Liver (tissue), 3 donors: ENCODE measurements at regions not wholly inside any gene's neighbourhood (a gene's known extent, or its start where the extent isn't known, plus 50 kb on each side); places are given as distances from the start of the nearest gene placed in this dataset.

Experiments
- EGR1 ChIP-seq, 2 donors: IDR thresholded peaks; 2 replicates each; pipeline ENCODE4 v1.6.1; 2016 to 2018; ENCODE audit warnings: antibody characterized with exemption in 2 of 2, low read depth in 2 of 2
- FOXA1 ChIP-seq: IDR thresholded peaks from 2 replicates; pipeline ENCODE4 v1.6.1; 2016; ENCODE audit warnings: antibody characterized with exemption
- GABPA ChIP-seq, 2 donors: IDR thresholded peaks in 1 of 2; conservative IDR thresholded peaks in 1 of 2; 2 replicates each; pipeline ENCODE4 v1.6.1; 2016; ENCODE audit warnings: antibody characterized with exemption in 2 of 2, mild to moderate bottlenecking in 1 of 2, moderate library complexity in 1 of 2
- HNF4G ChIP-seq: IDR thresholded peaks from 2 replicates; pipeline ENCODE4 v1.6.1; 2016; ENCODE audit warnings: antibody characterized with exemption
- RAD21 ChIP-seq, 2 donors: IDR thresholded peaks; 2 replicates each; pipeline ENCODE4 v1.6.1; 2016; ENCODE audit warnings: antibody characterized with exemption in 2 of 2, mild to moderate bottlenecking in 2 of 2
- RXRA ChIP-seq, 2 donors: IDR thresholded peaks; 2 replicates each; pipeline ENCODE4 v1.6.1; 2017 to 2018; ENCODE audit warnings: antibody characterized with exemption in 2 of 2, mild to moderate bottlenecking in 1 of 2
- SP1 ChIP-seq: IDR thresholded peaks from 2 replicates; pipeline ENCODE4 v1.6.1; 2018; ENCODE audit warnings: antibody characterized with exemption, mild to moderate bottlenecking
- YY1 ChIP-seq: IDR thresholded peaks from 2 replicates; pipeline ENCODE4 v1.6.1; 2016; ENCODE audit warnings: antibody characterized with exemption, mild to moderate bottlenecking
- TF ChIP-seq, protein P1 (sequence below): IDR thresholded peaks from 2 replicates; pipeline ENCODE4 v1.6.1; 2016; ENCODE audit warnings: antibody characterized with exemption
- TF ChIP-seq, protein P2 (sequence below): fragments of 150-350 bp; IDR thresholded peaks from 2 replicates; pipeline ENCODE4 v1.5.1; 2017; ENCODE audit warnings: improper control_type of control experiment, low read depth, low read length; ENCODE audit not compliant: missing input control
- TF ChIP-seq, protein P3 (sequence below): IDR thresholded peaks from 2 replicates; pipeline ENCODE4 v1.6.1; 2016; ENCODE audit warnings: antibody characterized with exemption
- TF ChIP-seq, protein P4 (sequence below): IDR thresholded peaks from 2 replicates; pipeline ENCODE4 v1.6.1; 2016; ENCODE audit warnings: antibody characterized with exemption, mild to moderate bottlenecking
- TF ChIP-seq, protein P5 (sequence below): IDR thresholded peaks from 2 replicates; pipeline ENCODE4 v1.6.1; 2016; ENCODE audit warnings: antibody characterized with exemption
- donor health status: healthy.
- donor health status: healthy.

DNA sequence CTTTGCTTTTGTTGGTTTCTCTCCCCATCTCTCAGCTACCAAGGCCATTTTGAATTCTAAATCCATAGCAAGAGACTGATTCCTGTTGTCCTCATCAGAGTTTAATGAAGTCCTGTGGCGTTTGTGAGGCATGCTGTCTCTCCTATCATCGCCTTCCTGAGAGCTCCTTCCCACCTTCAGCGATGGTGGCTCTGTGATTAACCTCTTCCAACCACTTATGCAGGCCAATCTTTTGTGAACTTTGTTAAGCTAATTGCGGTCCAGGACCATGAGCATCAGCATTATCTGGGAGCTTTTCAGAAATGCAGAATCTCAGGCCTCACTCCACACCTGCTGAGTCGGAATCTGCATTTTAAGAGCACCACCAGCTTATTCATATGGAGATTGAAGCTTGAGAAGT, 272.5 kb upstream of the CDYL start:
- TF ChIP-seq, protein P1, sequence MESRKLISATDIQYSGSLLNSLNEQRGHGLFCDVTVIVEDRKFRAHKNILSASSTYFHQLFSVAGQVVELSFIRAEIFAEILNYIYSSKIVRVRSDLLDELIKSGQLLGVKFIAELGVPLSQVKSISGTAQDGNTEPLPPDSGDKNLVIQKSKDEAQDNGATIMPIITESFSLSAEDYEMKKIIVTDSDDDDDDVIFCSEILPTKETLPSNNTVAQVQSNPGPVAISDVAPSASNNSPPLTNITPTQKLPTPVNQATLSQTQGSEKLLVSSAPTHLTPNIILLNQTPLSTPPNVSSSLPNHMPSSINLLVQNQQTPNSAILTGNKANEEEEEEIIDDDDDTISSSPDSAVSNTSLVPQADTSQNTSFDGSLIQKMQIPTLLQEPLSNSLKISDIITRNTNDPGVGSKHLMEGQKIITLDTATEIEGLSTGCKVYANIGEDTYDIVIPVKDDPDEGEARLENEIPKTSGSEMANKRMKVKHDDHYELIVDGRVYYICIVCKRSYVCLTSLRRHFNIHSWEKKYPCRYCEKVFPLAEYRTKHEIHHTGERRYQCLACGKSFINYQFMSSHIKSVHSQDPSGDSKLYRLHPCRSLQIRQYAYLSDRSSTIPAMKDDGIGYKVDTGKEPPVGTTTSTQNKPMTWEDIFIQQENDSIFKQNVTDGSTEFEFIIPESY = no peak
- TF ChIP-seq, protein P2, sequence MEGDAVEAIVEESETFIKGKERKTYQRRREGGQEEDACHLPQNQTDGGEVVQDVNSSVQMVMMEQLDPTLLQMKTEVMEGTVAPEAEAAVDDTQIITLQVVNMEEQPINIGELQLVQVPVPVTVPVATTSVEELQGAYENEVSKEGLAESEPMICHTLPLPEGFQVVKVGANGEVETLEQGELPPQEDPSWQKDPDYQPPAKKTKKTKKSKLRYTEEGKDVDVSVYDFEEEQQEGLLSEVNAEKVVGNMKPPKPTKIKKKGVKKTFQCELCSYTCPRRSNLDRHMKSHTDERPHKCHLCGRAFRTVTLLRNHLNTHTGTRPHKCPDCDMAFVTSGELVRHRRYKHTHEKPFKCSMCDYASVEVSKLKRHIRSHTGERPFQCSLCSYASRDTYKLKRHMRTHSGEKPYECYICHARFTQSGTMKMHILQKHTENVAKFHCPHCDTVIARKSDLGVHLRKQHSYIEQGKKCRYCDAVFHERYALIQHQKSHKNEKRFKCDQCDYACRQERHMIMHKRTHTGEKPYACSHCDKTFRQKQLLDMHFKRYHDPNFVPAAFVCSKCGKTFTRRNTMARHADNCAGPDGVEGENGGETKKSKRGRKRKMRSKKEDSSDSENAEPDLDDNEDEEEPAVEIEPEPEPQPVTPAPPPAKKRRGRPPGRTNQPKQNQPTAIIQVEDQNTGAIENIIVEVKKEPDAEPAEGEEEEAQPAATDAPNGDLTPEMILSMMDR = no peak
- no peak for TF ChIP-seq RAD21 (IDR thresholded peaks at IDR 0.05)
- TF ChIP-seq EGR1 (IDR thresholded peaks at IDR 0.05; ENCODE audit: low read depth in 2 of 2) = no peak
- TF ChIP-seq SP1 = no peak
- TF ChIP-seq, protein P3, sequence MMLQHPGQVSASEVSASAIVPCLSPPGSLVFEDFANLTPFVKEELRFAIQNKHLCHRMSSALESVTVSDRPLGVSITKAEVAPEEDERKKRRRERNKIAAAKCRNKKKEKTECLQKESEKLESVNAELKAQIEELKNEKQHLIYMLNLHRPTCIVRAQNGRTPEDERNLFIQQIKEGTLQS = no peak
- no peak for TF ChIP-seq HNF4G
- TF ChIP-seq YY1 = no peak
- no peak for TF ChIP-seq FOXA1
- TF ChIP-seq, protein P4, sequence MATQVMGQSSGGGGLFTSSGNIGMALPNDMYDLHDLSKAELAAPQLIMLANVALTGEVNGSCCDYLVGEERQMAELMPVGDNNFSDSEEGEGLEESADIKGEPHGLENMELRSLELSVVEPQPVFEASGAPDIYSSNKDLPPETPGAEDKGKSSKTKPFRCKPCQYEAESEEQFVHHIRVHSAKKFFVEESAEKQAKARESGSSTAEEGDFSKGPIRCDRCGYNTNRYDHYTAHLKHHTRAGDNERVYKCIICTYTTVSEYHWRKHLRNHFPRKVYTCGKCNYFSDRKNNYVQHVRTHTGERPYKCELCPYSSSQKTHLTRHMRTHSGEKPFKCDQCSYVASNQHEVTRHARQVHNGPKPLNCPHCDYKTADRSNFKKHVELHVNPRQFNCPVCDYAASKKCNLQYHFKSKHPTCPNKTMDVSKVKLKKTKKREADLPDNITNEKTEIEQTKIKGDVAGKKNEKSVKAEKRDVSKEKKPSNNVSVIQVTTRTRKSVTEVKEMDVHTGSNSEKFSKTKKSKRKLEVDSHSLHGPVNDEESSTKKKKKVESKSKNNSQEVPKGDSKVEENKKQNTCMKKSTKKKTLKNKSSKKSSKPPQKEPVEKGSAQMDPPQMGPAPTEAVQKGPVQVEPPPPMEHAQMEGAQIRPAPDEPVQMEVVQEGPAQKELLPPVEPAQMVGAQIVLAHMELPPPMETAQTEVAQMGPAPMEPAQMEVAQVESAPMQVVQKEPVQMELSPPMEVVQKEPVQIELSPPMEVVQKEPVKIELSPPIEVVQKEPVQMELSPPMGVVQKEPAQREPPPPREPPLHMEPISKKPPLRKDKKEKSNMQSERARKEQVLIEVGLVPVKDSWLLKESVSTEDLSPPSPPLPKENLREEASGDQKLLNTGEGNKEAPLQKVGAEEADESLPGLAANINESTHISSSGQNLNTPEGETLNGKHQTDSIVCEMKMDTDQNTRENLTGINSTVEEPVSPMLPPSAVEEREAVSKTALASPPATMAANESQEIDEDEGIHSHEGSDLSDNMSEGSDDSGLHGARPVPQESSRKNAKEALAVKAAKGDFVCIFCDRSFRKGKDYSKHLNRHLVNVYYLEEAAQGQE = no peak
- TF ChIP-seq, protein P5, sequence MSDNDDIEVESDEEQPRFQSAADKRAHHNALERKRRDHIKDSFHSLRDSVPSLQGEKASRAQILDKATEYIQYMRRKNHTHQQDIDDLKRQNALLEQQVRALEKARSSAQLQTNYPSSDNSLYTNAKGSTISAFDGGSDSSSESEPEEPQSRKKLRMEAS = no peak
- TF ChIP-seq RXRA (IDR thresholded peaks at IDR 0.05) = no peak
- TF ChIP-seq GABPA (IDR thresholded peaks at IDR 0.05 in 1 of 2, conservative IDR thresholded peaks at IDR 0.05 in 1 of 2) = no peak
